ENCODE measurements at regions not wholly inside any gene's neighbourhood (a gene's known extent, or its start where the extent isn't known, plus 50 kb on each side); places are given as distances from the start of the nearest gene placed in this dataset.

DNA sequence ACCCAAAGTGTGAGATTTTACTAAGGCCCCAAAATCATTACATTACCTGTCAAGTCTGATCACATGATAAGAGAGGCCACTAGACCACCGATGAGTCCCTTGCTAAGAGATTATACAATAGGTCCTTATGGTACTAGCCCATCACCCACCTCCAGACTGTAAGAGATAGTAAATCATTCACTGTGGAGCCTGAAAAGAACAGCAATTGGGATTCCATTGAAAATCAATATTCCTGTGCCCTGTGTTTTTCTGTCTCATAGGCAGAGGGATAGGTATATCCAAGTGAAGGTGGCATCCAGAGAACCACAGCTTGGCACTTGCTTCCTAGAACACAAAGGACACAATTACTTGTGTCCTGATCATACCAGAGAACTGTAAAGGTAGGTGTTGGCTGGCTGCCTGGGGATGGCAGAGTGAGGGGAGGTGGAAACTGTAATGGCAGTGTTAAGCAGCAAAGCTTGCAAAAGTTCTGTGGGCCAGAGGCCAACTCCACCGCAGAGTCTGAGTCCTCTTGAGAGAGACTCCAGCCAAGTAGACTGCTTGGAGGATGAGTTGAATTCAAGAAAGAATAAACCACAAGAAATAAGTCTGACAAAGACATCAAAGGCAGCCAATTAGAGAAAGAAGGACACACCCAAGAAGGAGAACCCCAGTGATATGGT lies 102.0 kb upstream of the PIEZO2 start:
- TF ChIP-seq, protein P1, sequence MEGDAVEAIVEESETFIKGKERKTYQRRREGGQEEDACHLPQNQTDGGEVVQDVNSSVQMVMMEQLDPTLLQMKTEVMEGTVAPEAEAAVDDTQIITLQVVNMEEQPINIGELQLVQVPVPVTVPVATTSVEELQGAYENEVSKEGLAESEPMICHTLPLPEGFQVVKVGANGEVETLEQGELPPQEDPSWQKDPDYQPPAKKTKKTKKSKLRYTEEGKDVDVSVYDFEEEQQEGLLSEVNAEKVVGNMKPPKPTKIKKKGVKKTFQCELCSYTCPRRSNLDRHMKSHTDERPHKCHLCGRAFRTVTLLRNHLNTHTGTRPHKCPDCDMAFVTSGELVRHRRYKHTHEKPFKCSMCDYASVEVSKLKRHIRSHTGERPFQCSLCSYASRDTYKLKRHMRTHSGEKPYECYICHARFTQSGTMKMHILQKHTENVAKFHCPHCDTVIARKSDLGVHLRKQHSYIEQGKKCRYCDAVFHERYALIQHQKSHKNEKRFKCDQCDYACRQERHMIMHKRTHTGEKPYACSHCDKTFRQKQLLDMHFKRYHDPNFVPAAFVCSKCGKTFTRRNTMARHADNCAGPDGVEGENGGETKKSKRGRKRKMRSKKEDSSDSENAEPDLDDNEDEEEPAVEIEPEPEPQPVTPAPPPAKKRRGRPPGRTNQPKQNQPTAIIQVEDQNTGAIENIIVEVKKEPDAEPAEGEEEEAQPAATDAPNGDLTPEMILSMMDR (IDR thresholded peaks at IDR 0.05; ENCODE audit: poor library complexity): no peak
- TF ChIP-seq EZH2 (IDR thresholded peaks at IDR 0.05; ENCODE audit: borderline replicate concordance): no peak
- no peak for TF ChIP-seq EZH2phosphoT487 (IDR thresholded peaks at IDR 0.05; ENCODE audit: low read depth, severe bottlenecking, unreplicated experiment)

Data from hepatocyte (in vitro differentiated cells).